ENCODE measurements at regions not wholly inside any gene's neighbourhood (a gene's known extent, or its start where the extent isn't known, plus 50 kb on each side); places are given as distances from the start of the nearest gene placed in this dataset.

- no peak for TF ChIP-seq CTCF (conservative IDR thresholded peaks at IDR 0.05; ENCODE audit: low read depth)
- H3K27ac ChIP-seq, result peak overlapping the region; percentile 66
- no peak for DNase-seq (ENCODE audit: low spot score)
- POLR2A ChIA-PET (ENCODE audit: low non-redundant PET), result no interaction called here
- CTCF ChIA-PET, result interaction anchor here (0.6 to 0.7 kb wide), 2 partner anchors 17 to 623 kb away, joined by 3 to 4 read pairs; no protein-coding TSS in a partner anchor
These were observed 102.1 kb upstream of the TLE3 start for GRCh38 chr15:70199540-70200410.

GRCh38 chr15:70199124-70199482 is 101.4 kb upstream of the TLE3 start:
- ChIA-PET POLR2A (ENCODE audit: low non-redundant PET) (no interaction called here), CTCF (interaction anchor here (0.7 to 1.2 kb wide), 2 partner anchors 15 to 18 kb away, joined by 4 to 5 read pairs; no protein-coding TSS in a partner anchor)
- H3K27ac ChIP-seq, result peak overlapping the region; percentile 94
- no peak for DNase-seq (ENCODE audit: low spot score)
- no peak for TF ChIP-seq CTCF (conservative IDR thresholded peaks at IDR 0.05; ENCODE audit: low read depth)

- CTCF ChIA-PET, result interaction anchor here (0.6 to 1.2 kb wide), 2 partner anchors 14 to 16 kb away, joined by 3 to 5 read pairs; no protein-coding TSS in a partner anchor
- DNase-seq (ENCODE audit: low spot score), result no peak
- POLR2A ChIA-PET (ENCODE audit: low non-redundant PET), result no interaction called here
- no peak for TF ChIP-seq CTCF (conservative IDR thresholded peaks at IDR 0.05; ENCODE audit: low read depth)
- H3K27ac ChIP-seq, result peak overlapping the region; percentile 94
These were observed 100.9 kb upstream of the TLE3 start for GRCh38 chr15:70198441-70199123.

- no peak for TF ChIP-seq CTCF (conservative IDR thresholded peaks at IDR 0.05; ENCODE audit: low read depth)
- DNase-seq (ENCODE audit: low spot score), result peak; percentile 63
- peak overlapping the region; percentile 94 for H3K27ac ChIP-seq
- POLR2A ChIA-PET (ENCODE audit: low non-redundant PET), result no interaction called here
- CTCF ChIA-PET, result interaction anchor here (0.6 to 1.2 kb wide), 2 partner anchors 14 to 17 kb away, joined by 3 to 5 read pairs; no protein-coding TSS in a partner anchor
These were observed 100.2 kb upstream of the TLE3 start for GRCh38 chr15:70197945-70198361.

- peak overlapping the region; percentile 94 for H3K27ac ChIP-seq
- TF ChIP-seq CTCF (conservative IDR thresholded peaks at IDR 0.05; ENCODE audit: low read depth), result no peak
- DNase-seq (ENCODE audit: low spot score), result peak; percentile 58
- ChIA-PET POLR2A (ENCODE audit: low non-redundant PET) (no interaction called here), CTCF (interaction anchor here (0.6 kb wide), 1 partner anchor 268 kb away, joined by 3 read pairs; no protein-coding TSS in a partner anchor)
These were observed 99.7 kb upstream of the TLE3 start for GRCh38 chr15:70197318-70197944.
